Loucy (cell line): ENCODE measurements at regions not wholly inside any gene's neighbourhood (a gene's known extent, or its start where the extent isn't known, plus 50 kb on each side); places are given as distances from the start of the nearest gene placed in this dataset.

Source experiments
- EZH2phosphoT487 ChIP-seq: fragments of 200-600 bp; IDR thresholded peaks from 2 replicates; pipeline ENCODE4 v1.6.1; 2018; ENCODE audit warnings: antibody characterized with exemption, mild to moderate bottlenecking, moderate library complexity, borderline replicate concordance
- TF ChIP-seq, protein P1 (sequence below): fragments of 200-600 bp; sonication (generic); conservative IDR thresholded peaks from 2 replicates; pipeline ENCODE4 v1.5.1; 2014; ENCODE audit warnings: mild to moderate bottlenecking, antibody characterized with exemption, low read length

DNA sequence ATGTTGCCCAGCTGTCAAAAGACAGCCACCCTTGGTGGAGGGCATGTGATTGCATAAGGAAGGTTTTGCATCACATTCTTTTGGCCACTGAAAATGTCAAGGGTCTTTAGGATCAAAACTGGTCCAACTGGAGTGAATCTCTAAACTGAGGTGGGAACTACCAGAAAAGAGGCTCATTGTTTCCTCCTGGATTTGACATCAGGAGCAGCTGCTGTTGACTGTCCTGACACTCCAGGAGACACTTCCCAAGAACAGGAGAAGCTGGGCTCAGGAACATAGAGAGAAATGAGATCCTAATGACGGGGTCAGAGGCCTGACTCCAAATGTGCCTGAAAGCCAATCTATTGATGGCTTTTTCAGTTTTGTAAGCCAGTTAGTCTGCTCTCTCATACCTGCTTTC is 105.3 kb upstream of the LRIG1 start:
- TF ChIP-seq, protein P1, sequence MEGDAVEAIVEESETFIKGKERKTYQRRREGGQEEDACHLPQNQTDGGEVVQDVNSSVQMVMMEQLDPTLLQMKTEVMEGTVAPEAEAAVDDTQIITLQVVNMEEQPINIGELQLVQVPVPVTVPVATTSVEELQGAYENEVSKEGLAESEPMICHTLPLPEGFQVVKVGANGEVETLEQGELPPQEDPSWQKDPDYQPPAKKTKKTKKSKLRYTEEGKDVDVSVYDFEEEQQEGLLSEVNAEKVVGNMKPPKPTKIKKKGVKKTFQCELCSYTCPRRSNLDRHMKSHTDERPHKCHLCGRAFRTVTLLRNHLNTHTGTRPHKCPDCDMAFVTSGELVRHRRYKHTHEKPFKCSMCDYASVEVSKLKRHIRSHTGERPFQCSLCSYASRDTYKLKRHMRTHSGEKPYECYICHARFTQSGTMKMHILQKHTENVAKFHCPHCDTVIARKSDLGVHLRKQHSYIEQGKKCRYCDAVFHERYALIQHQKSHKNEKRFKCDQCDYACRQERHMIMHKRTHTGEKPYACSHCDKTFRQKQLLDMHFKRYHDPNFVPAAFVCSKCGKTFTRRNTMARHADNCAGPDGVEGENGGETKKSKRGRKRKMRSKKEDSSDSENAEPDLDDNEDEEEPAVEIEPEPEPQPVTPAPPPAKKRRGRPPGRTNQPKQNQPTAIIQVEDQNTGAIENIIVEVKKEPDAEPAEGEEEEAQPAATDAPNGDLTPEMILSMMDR, result no peak
- TF ChIP-seq EZH2phosphoT487, result no peak
